Activated CD4-positive, alpha-beta T cell treated with anti-CD3 and anti-CD28 coated beads for 36 hours (primary cell): ENCODE measurements at regions not wholly inside any gene's neighbourhood (a gene's known extent, or its start where the extent isn't known, plus 50 kb on each side); places are given as distances from the start of the nearest gene placed in this dataset.
"Not testable (repeated sequence)": the region's sequence is repeated elsewhere in the genome, so short reads cannot be mapped to it uniquely, and the experiment has no call there.

ENCODE experiments used
- ATAC-seq: fragments of 200-7000 bp; cut with Tn5 transposase; one replicate; pipeline ENCODE4 v1.10.0; 2021; ENCODE audit warnings: mild to moderate bottlenecking, moderate library complexity
- CTCF ChIA-PET: fragments of 350-600 bp; sonication (Branson Sonifier 250); formaldehyde crosslinking; loops from one replicate; lab custom pipeline; 2021; ENCODE audit warnings: antibody characterized with exemption; lab: Charles Lee
- POLR2A ChIA-PET: fragments of 350-600 bp; sonication (Branson Sonifier 250); formaldehyde crosslinking; loops from one replicate; lab custom pipeline; 2021; ENCODE audit warnings: antibody characterized with exemption, inconsistent platforms; lab: Charles Lee
- DNase-seq: peaks from one replicate; pipeline ENCODE4 v3.0.0-alpha.2; 2020
- H3K27ac Mint-ChIP-seq: one replicate; pipeline ENCODE4 v1.8.0; 2021; ENCODE audit warnings: mixed read lengths
- H3K27me3 Mint-ChIP-seq: one replicate; pipeline ENCODE4 v1.8.0; 2021; ENCODE audit warnings: mixed read lengths
- H3K36me3 Mint-ChIP-seq: one replicate; pipeline ENCODE4 v1.8.0; 2021; ENCODE audit warnings: low read depth, mixed read lengths
- H3K4me1 Mint-ChIP-seq: one replicate; pipeline ENCODE4 v1.8.0; 2021; ENCODE audit warnings: mixed read lengths
- H3K4me3 Mint-ChIP-seq: one replicate; pipeline ENCODE4 v1.8.0; 2021; ENCODE audit warnings: mild to moderate bottlenecking, moderate library complexity, mixed read lengths
- H3K9me3 Mint-ChIP-seq: one replicate; pipeline ENCODE4 v1.8.0; 2021; ENCODE audit warnings: low read depth, mixed read lengths
- intact Hi-C, 2 experiments: fragments of 100-400 bp; cut with DNase I in 1 of 2; cut with micrococcal nuclease in 1 of 2; formaldehyde crosslinking; loops; one replicate each; pipeline versions ENCODE4 v1.14.2 to v1.15.1; 2022 to 2024; cut with DNase I, micrococcal nuclease

DNA sequence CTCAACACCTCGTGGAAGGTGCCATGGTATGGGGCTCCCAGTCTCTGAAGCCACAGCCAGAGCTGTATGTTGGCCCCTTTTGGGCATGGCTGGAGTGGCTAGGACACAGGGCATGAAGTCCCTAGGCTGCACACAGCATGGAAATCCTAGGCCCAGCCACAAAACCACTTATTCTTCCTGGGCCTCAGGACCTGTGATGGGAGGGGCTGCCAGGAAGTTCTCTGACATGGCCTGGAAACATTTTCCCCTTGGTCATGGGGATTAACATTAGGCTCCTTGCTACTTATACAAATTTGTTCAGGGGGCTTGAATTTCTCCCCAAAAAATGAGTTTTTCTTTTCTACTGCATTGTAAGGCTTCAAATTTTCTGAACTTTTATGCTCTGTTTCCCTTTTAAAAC, 2091.2 kb upstream of the ACO1 start:
- no peak for ATAC-seq
- no peak for DNase-seq
- Mint-ChIP-seq H3K4me3 (no peak overlapping the region), H3K9me3 (no peaks in the 10 kb centered on the region), H3K36me3 (no peaks in the 10 kb centered on the region), H3K27me3 (no peaks in the 10 kb centered on the region), H3K4me1 (no peaks in the 10 kb centered on the region), H3K27ac (no peak overlapping the region)
- ChIA-PET CTCF (no interaction called here), POLR2A (no interaction called here)
- intact Hi-C loops: no loop called here

DNA sequence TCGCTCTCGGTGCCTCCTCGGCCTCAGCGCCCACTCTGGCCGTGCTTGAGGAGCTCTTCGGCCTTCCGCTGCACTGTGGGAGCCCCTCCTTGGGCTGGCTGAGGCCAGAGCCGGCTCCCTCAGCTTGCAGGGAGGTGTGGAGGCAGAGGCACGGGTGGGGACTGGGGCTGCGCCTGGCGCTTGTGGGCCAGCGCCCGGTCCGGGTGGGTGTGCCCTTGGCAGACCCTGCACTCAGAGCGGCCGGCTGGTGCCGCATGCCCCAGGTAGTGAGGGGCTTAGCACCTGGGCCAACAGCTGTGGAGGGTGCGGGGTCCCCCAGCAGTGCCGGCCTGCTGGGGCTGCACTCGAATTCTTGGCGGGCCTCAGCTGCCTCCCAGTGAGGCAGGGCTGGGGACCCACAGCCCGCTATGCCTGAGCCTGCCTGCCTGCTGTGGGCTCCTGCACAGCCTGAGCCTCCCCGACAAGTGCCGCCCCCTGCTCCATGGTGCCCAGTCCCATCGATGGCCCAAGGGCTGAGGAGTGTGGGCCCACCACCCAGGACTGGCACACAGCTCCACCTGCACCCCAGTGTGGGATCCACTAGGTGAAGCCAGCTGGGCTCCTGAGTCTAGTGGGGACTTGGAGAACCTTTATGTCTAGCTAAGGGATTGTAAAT, 2085.2 kb upstream of the ACO1 start:
- ATAC-seq: no peak
- H3K4me3 Mint-ChIP-seq: no peak overlapping the region

DNA sequence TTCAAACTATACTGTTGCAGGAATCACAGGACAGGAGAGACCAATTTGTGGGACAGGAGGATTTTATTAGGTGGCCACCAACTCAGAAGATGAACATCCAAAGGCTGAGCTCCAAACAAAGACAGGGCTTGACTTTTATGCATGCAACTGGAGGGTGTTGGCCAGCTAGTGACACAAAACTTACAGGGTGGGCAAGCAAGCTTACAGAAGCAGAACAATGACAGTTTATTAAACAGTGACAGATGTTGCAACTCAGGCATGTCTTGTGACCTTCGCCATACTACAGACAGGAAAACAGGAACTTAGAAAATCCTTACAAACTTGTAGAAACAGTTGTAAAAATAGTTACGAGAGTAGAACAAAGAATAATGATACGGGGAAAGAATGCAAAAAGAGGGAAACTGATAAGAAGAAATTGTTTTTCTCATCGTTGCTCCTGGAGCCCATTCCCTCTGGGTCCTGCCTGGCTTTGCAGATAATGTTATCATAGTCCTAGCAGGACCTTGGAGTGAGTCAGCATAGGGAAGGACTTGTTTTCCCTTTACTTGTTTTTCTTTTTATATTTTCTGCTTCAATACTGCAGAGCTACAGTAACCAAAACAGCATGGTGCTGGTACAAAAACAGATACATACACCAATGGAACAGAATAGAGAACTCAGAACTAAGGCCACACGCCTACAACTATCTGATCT, 2083.0 kb upstream of the ACO1 start:
- Mint-ChIP-seq H3K9me3 (no peaks in the 10 kb centered on the region), H3K4me3 (no peak overlapping the region), H3K27ac (no peak overlapping the region), H3K4me1 (no peaks in the 10 kb centered on the region), H3K27me3 (no peaks in the 10 kb centered on the region), H3K36me3 (no peaks in the 10 kb centered on the region)
- ChIA-PET CTCF (no interaction called here), POLR2A (no interaction called here)
- intact Hi-C loops: no loop called here
- DNase-seq (no peak), ATAC-seq (no peak)

More for the DNA sequence above, 2085.2 kb upstream of the ACO1 start:
- ChIA-PET CTCF (interaction anchor here (0.6 kb wide), 1 partner anchor 1428 kb away, joined by 3 read pairs; no protein-coding TSS in a partner anchor), POLR2A (no interaction called here)
- no peak overlapping the region for H3K27ac Mint-ChIP-seq
- no peaks in the 10 kb centered on the region for H3K36me3 Mint-ChIP-seq
- DNase-seq: no peak
- intact Hi-C loops: no loop called here
- H3K9me3 Mint-ChIP-seq: no peaks in the 10 kb centered on the region
- no peaks in the 10 kb centered on the region for H3K4me1 Mint-ChIP-seq
- H3K27me3 Mint-ChIP-seq: no peaks in the 10 kb centered on the region

GRCh38 chr9:30310711-30311110, 2073.7 kb upstream of the ACO1 start:
- intact Hi-C loops: no loop called here
- no peaks in the 10 kb centered on the region for H3K4me1 Mint-ChIP-seq
- ChIA-PET POLR2A (no interaction called here), CTCF (no interaction called here)
- no peak for ATAC-seq
- H3K9me3 Mint-ChIP-seq: peaks cover 2% of the 10 kb centered on the region
- H3K4me3 Mint-ChIP-seq: no peak overlapping the region
- H3K36me3 Mint-ChIP-seq: no peaks in the 10 kb centered on the region
- DNase-seq: no peak
- H3K27me3 Mint-ChIP-seq: no peaks in the 10 kb centered on the region
- H3K27ac Mint-ChIP-seq: no peak overlapping the region

GRCh38 chr9:30329431-30329830, 2055.0 kb upstream of the ACO1 start:
- no peak for ATAC-seq
- intact Hi-C loops: no loop called here
- Mint-ChIP-seq H3K9me3 (no peaks in the 10 kb centered on the region), H3K27ac (no peak overlapping the region), H3K36me3 (no peaks in the 10 kb centered on the region), H3K4me1 (no peaks in the 10 kb centered on the region), H3K4me3 (no peak overlapping the region), H3K27me3 (no peaks in the 10 kb centered on the region)
- ChIA-PET POLR2A (no interaction called here), CTCF (no interaction called here)
- DNase-seq: no peak

- Mint-ChIP-seq H3K27me3 (no peaks in the 10 kb centered on the region), H3K4me1 (no peaks in the 10 kb centered on the region), H3K36me3 (no peaks in the 10 kb centered on the region), H3K9me3 (peaks cover 7% of the 10 kb centered on the region), H3K27ac (no peak overlapping the region), H3K4me3 (no peak overlapping the region)
- ATAC-seq: no peak
- intact Hi-C loops: no loop called here
- ChIA-PET CTCF (no interaction called here), POLR2A (no interaction called here)
- no peak for DNase-seq
These were observed 2035.5 kb upstream of the ACO1 start for GRCh38 chr9:30348904-30349303.

GRCh38 chr9:30349526-30350513, 2034.6 kb upstream of the ACO1 start:
- POLR2A ChIA-PET: no interaction called here
- Mint-ChIP-seq H3K9me3 (peaks cover 5% of the 10 kb centered on the region), H3K27me3 (no peaks in the 10 kb centered on the region), H3K36me3 (no peaks in the 10 kb centered on the region), H3K27ac (no peak overlapping the region), H3K4me1 (no peaks in the 10 kb centered on the region), H3K4me3 (no peak overlapping the region)
- CTCF ChIA-PET: interaction anchor here (0.7 kb wide), 1 partner anchor 1218 kb away, joined by 3 read pairs; no protein-coding TSS in a partner anchor
- DNase-seq (no peak), ATAC-seq (no peak)
- intact Hi-C loops: no loop called here

DNA sequence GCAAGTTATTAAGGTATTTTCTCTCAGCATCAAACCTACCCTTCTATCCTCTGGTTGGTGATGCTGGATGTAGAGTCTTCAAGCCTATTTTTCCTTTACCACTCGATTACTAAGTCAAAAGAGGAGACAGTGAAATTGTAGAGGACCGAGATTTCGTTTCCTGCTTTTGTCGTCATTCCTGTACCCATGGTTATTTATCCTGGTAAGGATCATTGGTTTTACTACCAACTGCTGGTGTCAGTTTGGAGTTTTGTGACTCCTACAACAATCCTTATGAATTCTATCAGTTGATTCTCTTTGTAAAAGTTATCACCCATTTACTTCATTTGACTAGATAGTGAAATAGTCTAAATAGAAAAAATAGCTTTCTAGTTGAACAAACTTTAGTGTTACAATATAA, 2028.2 kb upstream of the ACO1 start:
- no peak for ATAC-seq
- intact Hi-C loops: no loop called here

GRCh38 chr9:30362373-30362772, 2022.1 kb upstream of the ACO1 start:
- CTCF ChIA-PET: no interaction called here
- Mint-ChIP-seq H3K27me3 (no peaks in the 10 kb centered on the region), H3K27ac (no peak overlapping the region), H3K36me3 (no peaks in the 10 kb centered on the region), H3K4me3 (no peak overlapping the region), H3K9me3 (no peaks in the 10 kb centered on the region), H3K4me1 (no peaks in the 10 kb centered on the region)
- DNase-seq (no peak), ATAC-seq (no peak)
- intact Hi-C loops: no loop called here
- POLR2A ChIA-PET: no interaction called here

More for the DNA sequence above, 2028.2 kb upstream of the ACO1 start:
- no peaks in the 10 kb centered on the region for H3K27me3 Mint-ChIP-seq
- H3K27ac Mint-ChIP-seq: no peak overlapping the region
- no peaks in the 10 kb centered on the region for H3K4me1 Mint-ChIP-seq
- POLR2A ChIA-PET: no interaction called here
- CTCF ChIA-PET: no interaction called here
- no peak overlapping the region for H3K4me3 Mint-ChIP-seq
- no peak for DNase-seq
- H3K9me3 Mint-ChIP-seq: no peaks in the 10 kb centered on the region
- H3K36me3 Mint-ChIP-seq: no peaks in the 10 kb centered on the region

- CTCF ChIA-PET, H3K27ac Mint-ChIP-seq, ATAC-seq, POLR2A ChIA-PET, H3K4me3 Mint-ChIP-seq, DNase-seq, H3K36me3 Mint-ChIP-seq, H3K4me1 Mint-ChIP-seq, H3K27me3 Mint-ChIP-seq, H3K9me3 Mint-ChIP-seq, intact Hi-C loops: not testable (repeated sequence)
These were observed 2018.3 kb upstream of the ACO1 start for GRCh38 chr9:30366140-30366539.

DNA sequence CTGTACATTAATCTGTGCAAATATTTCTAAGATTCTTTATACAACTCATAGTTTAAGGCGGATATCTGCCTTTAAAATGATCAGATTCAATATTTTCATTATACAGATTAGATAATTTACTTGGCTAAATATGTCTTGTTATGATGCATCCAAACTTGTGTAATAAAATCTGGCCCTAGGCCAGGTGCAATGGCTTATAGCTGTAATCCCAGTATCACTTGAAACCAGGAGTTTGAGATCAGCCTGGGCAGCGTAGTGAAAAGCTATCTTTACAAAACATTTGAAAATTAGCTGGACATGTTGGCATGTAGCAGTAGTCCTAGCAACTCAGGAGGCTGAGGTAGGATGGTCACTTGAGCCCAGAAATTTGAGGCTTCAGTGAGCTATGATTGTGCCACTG, 2002.2 kb upstream of the ACO1 start:
- ChIA-PET POLR2A (no interaction called here), CTCF (no interaction called here)
- DNase-seq: no peak
- H3K9me3 Mint-ChIP-seq: no peaks in the 10 kb centered on the region
- no peaks in the 10 kb centered on the region for H3K27me3 Mint-ChIP-seq
- no peak overlapping the region for H3K27ac Mint-ChIP-seq
- no peak for ATAC-seq
- intact Hi-C loops: no loop called here
- H3K36me3 Mint-ChIP-seq: no peaks in the 10 kb centered on the region
- H3K4me3 Mint-ChIP-seq: no peak overlapping the region
- H3K4me1 Mint-ChIP-seq: no peaks in the 10 kb centered on the region
